WERI-Rb-1 (cell line): ENCODE measurements at regions not wholly inside any gene's neighbourhood (a gene's known extent, or its start where the extent isn't known, plus 50 kb on each side); places are given as distances from the start of the nearest gene placed in this dataset.

Source experiments
- DNase-seq: peaks from one replicate; pipeline ENCODE4 v3.0.0-alpha.2; 2020
- H3K27ac ChIP-seq: fragments of 250-450 bp; sonication (Bioruptor Pico); 2 replicates; pipeline ENCODE4 v1.5.1; 2020; ENCODE audit warnings: mild to moderate bottlenecking, moderate library complexity
- H3K27me3 ChIP-seq: fragments of 250-450 bp; sonication (Bioruptor Pico); 2 replicates; pipeline ENCODE4 v1.5.1; 2021; ENCODE audit warnings: mild to moderate bottlenecking, low read depth, moderate library complexity; ENCODE audit not compliant: insufficient read depth, severe bottlenecking
- H3K36me3 ChIP-seq: fragments of 250-450 bp; sonication (Bioruptor Pico); 2 replicates; pipeline ENCODE4 v1.5.1; 2020; ENCODE audit warnings: mild to moderate bottlenecking, moderate library complexity
- H3K4me3 ChIP-seq: 2 replicates; pipeline ENCODE4 v1.5.1; 2011; ENCODE audit warnings: low read depth, mild to moderate bottlenecking, control low read depth, low read length
- H3K9me3 ChIP-seq: fragments of 250-450 bp; sonication (Bioruptor Pico); 2 replicates; pipeline ENCODE4 v1.5.1; 2021; ENCODE audit warnings: mild to moderate bottlenecking, moderate library complexity; ENCODE audit not compliant: severe bottlenecking
- CTCF ChIP-seq: IDR thresholded peaks from 2 replicates; pipeline ENCODE4 v1.5.1; 2011; ENCODE audit warnings: low read depth, mild to moderate bottlenecking, control low read depth, inconsistent platforms, low read length

DNA sequence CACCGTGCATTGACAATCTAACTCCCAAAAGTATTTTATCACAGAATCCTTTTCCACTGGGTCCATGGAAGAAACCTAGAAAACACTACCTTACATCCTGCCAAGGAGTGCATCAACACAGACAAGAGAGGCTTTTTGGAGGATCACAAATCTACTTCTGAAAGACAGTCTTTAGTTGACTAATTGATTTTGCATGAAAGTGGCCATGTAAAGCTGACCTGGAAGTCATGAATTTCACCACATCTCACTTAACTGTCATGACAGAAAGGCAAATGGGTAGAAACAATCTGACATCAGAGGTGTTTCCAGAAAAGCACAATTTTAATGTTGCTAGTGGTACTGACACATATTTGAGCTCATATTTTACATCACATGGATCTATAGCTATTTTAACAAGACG lies 101.6 kb downstream of the FAM76B start:
- TF ChIP-seq CTCF: no peak
- DNase-seq: no peak

DNA sequence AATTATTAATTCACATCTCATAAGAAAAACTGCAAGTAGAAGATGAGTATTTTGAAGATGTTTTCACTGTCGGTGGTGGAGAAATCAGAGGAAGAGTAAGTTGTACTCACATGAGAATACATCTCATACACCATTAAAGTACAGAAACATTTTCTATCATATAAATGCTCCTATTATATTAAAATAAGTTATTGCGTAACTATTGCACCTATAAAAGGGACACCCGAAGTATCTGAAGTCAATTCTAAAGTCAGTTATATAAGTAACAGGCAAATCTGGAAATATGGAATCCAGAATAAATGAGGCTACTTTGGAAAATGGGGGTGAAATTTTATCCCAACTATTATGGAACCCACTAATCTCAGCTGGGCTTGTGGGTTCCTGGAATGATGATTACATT lies 103.3 kb downstream of the FAM76B start:
- Histone ChIP-seq H3K4me3 (no peak overlapping the region), H3K27me3 (no peaks in the 10 kb centered on the region), H3K27ac (no peak overlapping the region), H3K36me3 (no peaks in the 10 kb centered on the region), H3K9me3 (no peaks in the 10 kb centered on the region)
- no peak for DNase-seq
- TF ChIP-seq CTCF: no peak

More for the DNA sequence above, 101.6 kb downstream of the FAM76B start:
- Histone ChIP-seq H3K4me3 (no peak overlapping the region), H3K27me3 (no peaks in the 10 kb centered on the region), H3K36me3 (no peaks in the 10 kb centered on the region), H3K9me3 (no peaks in the 10 kb centered on the region), H3K27ac (no peak overlapping the region)

- no peak overlapping the region for H3K27ac ChIP-seq
- TF ChIP-seq CTCF: no peak
- H3K36me3 ChIP-seq: no peaks in the 10 kb centered on the region
- DNase-seq: no peak
- H3K9me3 ChIP-seq: no peaks in the 10 kb centered on the region
- no peaks in the 10 kb centered on the region for H3K27me3 ChIP-seq
- H3K4me3 ChIP-seq: no peak overlapping the region
These were observed 104.9 kb downstream of the FAM76B start for GRCh38 chr11:95684701-95685100.

GRCh38 chr11:95684170-95684569 lies 105.4 kb downstream of the FAM76B start:
- no peak overlapping the region for H3K27ac ChIP-seq
- H3K4me3 ChIP-seq: no peak overlapping the region
- no peaks in the 10 kb centered on the region for H3K36me3 ChIP-seq
- TF ChIP-seq CTCF: no peak
- no peaks in the 10 kb centered on the region for H3K9me3 ChIP-seq
- no peaks in the 10 kb centered on the region for H3K27me3 ChIP-seq
- DNase-seq: no peak

- Histone ChIP-seq H3K4me3 (no peak overlapping the region), H3K36me3 (no peaks in the 10 kb centered on the region), H3K27me3 (no peaks in the 10 kb centered on the region), H3K9me3 (no peaks in the 10 kb centered on the region), H3K27ac (no peak overlapping the region)
- no peak for DNase-seq
- no peak for TF ChIP-seq CTCF
These were observed 107.0 kb downstream of the FAM76B start for GRCh38 chr11:95682552-95682951.

- Histone ChIP-seq H3K27ac (no peak overlapping the region), H3K9me3 (no peaks in the 10 kb centered on the region), H3K27me3 (no peaks in the 10 kb centered on the region), H3K4me3 (no peak overlapping the region), H3K36me3 (no peaks in the 10 kb centered on the region)
- no peak for DNase-seq
- no peak for TF ChIP-seq CTCF
These were observed 109.2 kb downstream of the FAM76B start for GRCh38 chr11:95680169-95680929.
